Trophoblast cell (in vitro differentiated cells and primary cell): ENCODE measurements at regions not wholly inside any gene's neighbourhood (a gene's known extent, or its start where the extent isn't known, plus 50 kb on each side); places are given as distances from the start of the nearest gene placed in this dataset.

ENCODE experiments used
- DNase-seq, 2 donors: peaks; one replicate each; pipeline ENCODE4 v3.0.0-alpha.2; 2016
- H2AFZ ChIP-seq: 2 replicates; pipeline ENCODE4 v1.6.1; 2013; ENCODE audit warnings: low read length, moderate library complexity, mild to moderate bottlenecking; ENCODE audit not compliant: insufficient read depth, poor library complexity
- H2AK5ac ChIP-seq: 2 replicates; pipeline ENCODE4 v1.6.1; 2013; ENCODE audit warnings: mild to moderate bottlenecking, low read length
- H2BK120ac ChIP-seq: 2 replicates; pipeline ENCODE4 v1.6.1; 2013; ENCODE audit warnings: low read length, mild to moderate bottlenecking, moderate library complexity; ENCODE audit not compliant: insufficient read depth, poor library complexity
- H2BK12ac ChIP-seq: 2 replicates; pipeline ENCODE4 v1.6.1; 2013; ENCODE audit warnings: mild to moderate bottlenecking, low read length, moderate library complexity
- H2BK5ac ChIP-seq: 2 replicates; pipeline ENCODE4 v1.6.1; 2013; ENCODE audit warnings: low read length, low read depth, moderate library complexity, mild to moderate bottlenecking; ENCODE audit not compliant: poor library complexity
- H3K14ac ChIP-seq: 2 replicates; pipeline ENCODE4 v1.6.1; 2013; ENCODE audit warnings: mild to moderate bottlenecking, low read length
- H3K18ac ChIP-seq: 2 replicates; pipeline ENCODE4 v1.6.1; 2013; ENCODE audit warnings: mild to moderate bottlenecking, low read length
- H3K23ac ChIP-seq: 2 replicates; pipeline ENCODE4 v1.6.1; 2013; ENCODE audit warnings: low read length
- H3K27ac ChIP-seq: 2 replicates; pipeline ENCODE4 v1.5.1; 2013; ENCODE audit warnings: low read depth, mild to moderate bottlenecking, inconsistent platforms, low read length, moderate library complexity
- H3K27me3 ChIP-seq: 2 replicates; pipeline ENCODE4 v1.6.1; 2013; ENCODE audit warnings: inconsistent platforms, mild to moderate bottlenecking, low read length, moderate library complexity; ENCODE audit not compliant: insufficient read depth
- H3K36me3 ChIP-seq, 2 experiments: 1 replicate in 1 of 2; 2 replicates in 1 of 2; pipeline ENCODE4 v1.6.1; 2013; ENCODE audit warnings: low read length in 2 of 2, mild to moderate bottlenecking in 2 of 2, moderate library complexity in 1 of 2; ENCODE audit not compliant: insufficient read depth in 2 of 2, control insufficient read depth in 1 of 2
- H3K4ac ChIP-seq: 2 replicates; pipeline ENCODE4 v1.6.1; 2013; ENCODE audit warnings: low read depth, mild to moderate bottlenecking, low read length, moderate library complexity
- H3K4me1 ChIP-seq, 2 experiments: 1 replicate in 1 of 2; 2 replicates in 1 of 2; pipeline ENCODE4 v1.6.1; 2013; ENCODE audit warnings: low read length in 2 of 2, mild to moderate bottlenecking in 2 of 2, moderate library complexity in 1 of 2; ENCODE audit not compliant: insufficient read depth in 2 of 2, control insufficient read depth in 1 of 2
- H3K4me2 ChIP-seq: 2 replicates; pipeline ENCODE4 v1.6.1; 2013; ENCODE audit warnings: inconsistent platforms, mild to moderate bottlenecking, low read length, moderate library complexity
- H3K4me3 ChIP-seq: 2 replicates; pipeline ENCODE4 v1.5.1; 2013; ENCODE audit warnings: mild to moderate bottlenecking, low read depth, low read length, inconsistent platforms
- H3K79me1 ChIP-seq: one replicate; pipeline ENCODE4 v1.6.1; 2013; ENCODE audit warnings: low read length
- H3K79me2 ChIP-seq: 2 replicates; pipeline ENCODE4 v1.6.1; 2013; ENCODE audit warnings: low read length, mild to moderate bottlenecking; ENCODE audit not compliant: control insufficient read depth, insufficient read depth, poor library complexity
- H3K9ac ChIP-seq: 2 replicates; pipeline ENCODE4 v1.6.1; 2013; ENCODE audit warnings: mild to moderate bottlenecking, low read length
- H3K9me3 ChIP-seq: 2 replicates; pipeline ENCODE4 v1.6.1; 2013; ENCODE audit warnings: low read depth, mild to moderate bottlenecking, control low read depth, inconsistent platforms, low read length; ENCODE audit not compliant: insufficient read depth
- H4K12ac ChIP-seq: 2 replicates; pipeline ENCODE4 v1.6.1; 2013; ENCODE audit warnings: low read depth, mild to moderate bottlenecking, low read length, moderate library complexity
- H4K8ac ChIP-seq: 2 replicates; pipeline ENCODE4 v1.6.1; 2013; ENCODE audit warnings: low read depth, mild to moderate bottlenecking, low read length, moderate library complexity
- H4K91ac ChIP-seq: one replicate; pipeline ENCODE4 v1.6.1; 2013; ENCODE audit warnings: low read depth, mild to moderate bottlenecking, low read length, moderate library complexity
- WGBS: extraction: QIAGEN DNeasy Blood & Tissue Kit; methylation state at CpG from one replicate; pipeline ENCODE4 v1.1.7; 2013; ENCODE audit warnings: missing lambda C conversion rate; ENCODE audit not compliant: insufficient read length, insufficient coverage; ENCODE audit errors: extremely low coverage; 5-methylcytosine and 5-hydroxymethylcytosine counted together

GRCh38 chr10:123470336-123470921, 195.7 kb upstream of the GPR26 start:
- Histone ChIP-seq H3K9me3 (no peaks in the 10 kb centered on the region), H3K36me3 (no peaks in the 10 kb centered on the region), H3K27ac (no peak overlapping the region), H2AFZ (no peak overlapping the region), H3K79me2 (no peaks in the 10 kb centered on the region), H3K14ac (no peak overlapping the region), H3K4me2 (no peak overlapping the region), H4K8ac (no peak overlapping the region), H3K4me3 (no peak overlapping the region), H2AK5ac (no peak overlapping the region), H3K9ac (no peak overlapping the region), H3K4ac (no peak overlapping the region), H3K79me1 (peaks cover 10% of the 10 kb centered on the region), H4K91ac (no peak overlapping the region), H3K27me3 (no peaks in the 10 kb centered on the region), H3K18ac (no peak overlapping the region), H3K4me1 (peaks cover 7 to 20% of the 10 kb centered on the region in 2 experiments), H2BK120ac (no peak overlapping the region), H2BK12ac (no peak overlapping the region), H3K23ac (no peak overlapping the region), H4K12ac (no peak overlapping the region), H2BK5ac (no peak overlapping the region)
- WGBS: no CpG with 5 or more reads among the region's 7 CpGs
- DNase-seq: no peak

DNA sequence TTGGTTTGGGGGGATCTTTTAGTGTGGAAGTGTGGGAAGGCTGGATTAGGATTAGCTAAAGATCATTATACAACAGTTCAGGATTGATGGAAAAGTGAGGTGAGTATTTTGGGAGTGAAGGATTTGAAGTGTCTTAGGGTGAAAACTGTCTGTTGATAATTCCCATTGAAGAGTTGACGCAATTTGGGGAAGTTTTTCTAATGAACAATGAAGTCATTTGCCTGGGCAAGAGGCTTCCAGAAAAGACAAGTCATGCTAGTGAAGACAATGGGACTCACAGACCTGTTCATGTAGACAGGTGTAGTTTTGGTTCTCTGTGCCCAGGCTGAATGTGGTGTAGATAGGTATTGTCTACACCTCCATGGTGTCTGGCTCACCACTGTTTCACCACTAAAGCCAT, 194.3 kb upstream of the GPR26 start:
- Histone ChIP-seq H2AK5ac (no peak overlapping the region), H3K14ac (no peak overlapping the region), H3K18ac (no peak overlapping the region), H3K9ac (no peak overlapping the region), H2BK5ac (no peak overlapping the region), H4K8ac (no peak overlapping the region), H2AFZ (no peak overlapping the region), H3K4me1 (peaks cover 7 to 20% of the 10 kb centered on the region in 2 experiments), H3K4ac (no peak overlapping the region), H3K4me2 (no peak overlapping the region), H3K27me3 (no peaks in the 10 kb centered on the region), H3K79me2 (no peaks in the 10 kb centered on the region), H3K79me1 (peaks cover 10% of the 10 kb centered on the region), H4K91ac (no peak overlapping the region), H4K12ac (no peak overlapping the region), H3K36me3 (no peaks in the 10 kb centered on the region), H2BK120ac (no peak overlapping the region), H3K4me3 (no peak overlapping the region), H2BK12ac (no peak overlapping the region), H3K23ac (no peak overlapping the region), H3K9me3 (no peaks in the 10 kb centered on the region), H3K27ac (no peak overlapping the region)
- no CpG with 5 or more reads among the region's 1 CpG for WGBS
- DNase-seq: no peak

- Histone ChIP-seq H3K79me1 (peaks cover 10% of the 10 kb centered on the region), H2AFZ (no peak overlapping the region), H4K91ac (no peak overlapping the region), H3K23ac (no peak overlapping the region), H3K9ac (no peak overlapping the region), H2BK12ac (no peak overlapping the region), H3K4ac (no peak overlapping the region), H3K27ac (no peak overlapping the region), H3K27me3 (no peaks in the 10 kb centered on the region), H2AK5ac (no peak overlapping the region), H2BK5ac (no peak overlapping the region), H4K8ac (no peak overlapping the region), H4K12ac (no peak overlapping the region), H3K14ac (no peak overlapping the region), H3K4me1 (peaks cover 7 to 20% of the 10 kb centered on the region in 2 experiments), H3K36me3 (no peaks in the 10 kb centered on the region), H3K18ac (no peak overlapping the region), H3K9me3 (no peaks in the 10 kb centered on the region), H2BK120ac (no peak overlapping the region), H3K4me2 (no peak overlapping the region), H3K79me2 (no peaks in the 10 kb centered on the region), H3K4me3 (no peak overlapping the region)
- no CpG with 5 or more reads among the region's 9 CpGs for WGBS
- DNase-seq: no peak
Measured at GRCh38 chr10:123472606-123473005, 193.5 kb upstream of the GPR26 start.

DNA sequence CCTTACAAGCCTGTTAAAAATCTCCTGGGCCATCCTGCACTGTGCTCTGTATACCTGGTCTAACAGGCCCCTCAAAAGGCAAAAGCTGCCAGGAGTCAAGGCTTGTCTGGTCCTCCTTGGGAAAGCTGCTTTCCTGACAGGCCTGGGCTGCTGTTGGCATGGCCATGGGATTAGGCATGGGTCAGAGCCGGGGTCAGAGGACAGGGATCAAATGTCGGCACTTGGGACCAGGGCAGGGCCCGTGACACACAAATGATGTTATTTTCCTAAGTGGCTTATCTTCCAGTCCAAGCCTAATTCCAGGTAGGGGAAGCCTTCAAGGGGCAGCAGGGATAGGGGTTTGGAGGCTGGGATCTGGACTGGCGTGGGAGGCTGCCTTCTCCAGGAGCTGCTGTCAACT, 191.5 kb upstream of the GPR26 start:
- Histone ChIP-seq H2BK120ac (no peak overlapping the region), H3K9ac (no peak overlapping the region), H3K4me2 (no peak overlapping the region), H3K18ac (no peak overlapping the region), H2BK12ac (peak overlapping the region; percentile 16), H3K27me3 (no peaks in the 10 kb centered on the region), H3K14ac (no peak overlapping the region), H2AK5ac (peak overlapping the region; percentile 68), H3K79me1 (peaks cover 10% of the 10 kb centered on the region), H3K4me1 (peaks cover 7 to 20% of the 10 kb centered on the region in 2 experiments), H3K36me3 (no peaks in the 10 kb centered on the region), H3K9me3 (no peaks in the 10 kb centered on the region), H2BK5ac (no peak overlapping the region), H4K91ac (no peak overlapping the region), H3K79me2 (no peaks in the 10 kb centered on the region), H2AFZ (no peak overlapping the region), H4K12ac (no peak overlapping the region), H3K23ac (no peak overlapping the region), H3K4me3 (no peak overlapping the region), H3K4ac (no peak overlapping the region), H4K8ac (no peak overlapping the region), H3K27ac (no peak overlapping the region)
- DNase-seq: no peak
- WGBS: no CpG with 5 or more reads among the region's 4 CpGs
